ENCODE measurements at regions not wholly inside any gene's neighbourhood (a gene's known extent, or its start where the extent isn't known, plus 50 kb on each side); places are given as distances from the start of the nearest gene placed in this dataset.
"Not testable (repeated sequence)": the region's sequence is repeated elsewhere in the genome, so short reads cannot be mapped to it uniquely, and the experiment has no call there.

DNA sequence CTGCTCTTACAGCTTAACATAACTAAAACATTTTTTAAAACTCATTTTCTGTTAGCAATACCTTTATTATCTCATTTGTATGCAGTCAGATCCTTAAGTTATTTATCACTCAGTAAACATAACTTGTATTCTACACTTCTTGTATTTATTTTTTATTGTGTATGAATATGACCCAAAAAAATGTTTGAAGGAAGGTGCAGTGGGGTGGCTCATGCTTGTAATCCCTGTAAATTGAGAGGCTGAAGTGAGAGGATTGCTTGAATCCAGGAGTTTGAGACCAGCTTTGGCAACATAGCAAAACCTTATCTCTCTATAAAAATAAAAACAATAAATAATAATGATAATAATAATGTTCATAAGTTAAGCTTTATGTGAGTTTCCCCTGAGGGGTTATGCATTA lies 1004.8 kb downstream of the SLITRK5 start:
- Mint-ChIP-seq H3K27me3 (no peaks in the 10 kb centered on the region), H3K9me3 (peaks cover 3% of the 10 kb centered on the region), H3K4me1 (no peaks in the 10 kb centered on the region), H3K36me3 (no peaks in the 10 kb centered on the region), H3K27ac (no peak overlapping the region), H3K4me3 (no peak overlapping the region)
- DNase-seq: no peak

DNA sequence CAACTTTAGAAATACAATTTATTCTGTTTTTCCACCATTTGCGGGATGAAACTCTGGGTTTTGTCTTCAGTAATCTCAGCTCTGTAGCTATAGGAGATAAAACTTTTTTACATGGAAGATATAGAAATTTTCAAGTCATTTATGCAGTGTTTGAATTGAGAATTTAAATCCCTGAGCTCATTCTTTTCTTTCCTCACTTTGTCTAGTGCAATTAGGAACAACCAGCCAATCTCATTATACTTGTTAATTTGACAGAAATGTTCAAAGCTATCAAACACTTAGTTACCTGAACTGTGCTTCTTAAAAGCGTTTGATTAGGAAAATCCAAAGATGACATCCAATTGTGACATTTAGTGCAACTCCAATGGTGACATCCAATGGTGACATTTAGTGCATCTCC lies 1014.3 kb downstream of the SLITRK5 start:
- Mint-ChIP-seq H3K9me3 (no peaks in the 10 kb centered on the region), H3K27me3 (no peaks in the 10 kb centered on the region)

DNA sequence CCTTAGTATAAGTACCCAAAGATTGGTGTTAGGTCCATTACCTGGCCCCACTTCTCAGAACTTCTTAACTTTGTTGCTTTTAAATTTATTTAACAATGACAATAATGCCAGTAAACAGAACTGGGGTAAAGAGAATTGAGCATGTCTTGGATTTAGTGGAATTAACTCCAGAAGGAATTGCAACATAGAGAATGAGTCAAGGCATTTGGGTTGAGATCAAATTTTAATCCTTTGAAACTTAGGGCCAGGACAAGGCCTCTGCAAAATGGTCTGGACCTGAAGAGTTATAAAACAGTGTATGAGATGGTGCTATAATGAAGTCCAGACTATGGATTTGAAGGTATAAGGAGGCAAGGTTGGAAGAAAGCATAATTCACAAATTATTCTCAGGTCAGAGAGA lies 1030.4 kb downstream of the SLITRK5 start:
- DNase-seq: no peak

More for the DNA sequence above, 1014.3 kb downstream of the SLITRK5 start:
- no peaks in the 10 kb centered on the region for H3K4me1 Mint-ChIP-seq
- no peak overlapping the region for H3K27ac Mint-ChIP-seq
- no peak for DNase-seq
- H3K36me3 Mint-ChIP-seq: no peaks in the 10 kb centered on the region
- no peak overlapping the region for H3K4me3 Mint-ChIP-seq

DNA sequence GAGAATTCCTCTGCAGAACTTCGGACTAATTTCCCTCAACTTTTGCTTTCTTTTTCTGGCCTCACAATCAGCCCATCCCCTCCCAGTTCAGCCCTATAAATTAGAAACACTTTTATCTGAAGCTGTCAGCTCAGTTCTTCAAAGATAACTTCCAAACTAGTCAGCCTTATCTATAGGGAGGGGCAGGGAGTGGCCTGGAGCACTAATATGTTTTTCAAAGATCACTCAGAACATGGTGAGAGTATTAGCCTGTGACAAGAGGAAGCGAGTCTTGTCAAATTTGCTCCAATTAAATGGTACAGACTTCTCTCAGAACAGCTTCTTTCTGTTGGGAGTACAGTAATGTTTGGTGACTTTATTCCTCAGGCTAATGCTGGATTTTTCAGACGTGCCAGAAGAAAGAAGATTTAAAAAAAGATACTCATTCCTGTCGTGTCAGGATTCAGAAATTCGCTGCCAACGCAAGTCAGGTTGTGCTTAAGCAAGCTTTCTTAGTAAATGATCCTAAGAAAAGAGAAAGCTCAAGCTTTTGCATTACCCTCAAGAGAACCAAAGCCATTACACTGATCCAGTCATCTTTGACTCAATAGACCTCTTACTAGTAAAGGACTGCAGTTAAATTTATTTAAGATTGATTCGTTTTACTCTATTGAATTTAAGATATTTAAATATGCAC lies 1033.6 kb downstream of the SLITRK5 start:
- Mint-ChIP-seq H3K36me3 (no peaks in the 10 kb centered on the region), H3K9me3 (no peaks in the 10 kb centered on the region), H3K27me3 (no peaks in the 10 kb centered on the region), H3K27ac (no peak overlapping the region), H3K4me1 (peaks cover 5% of the 10 kb centered on the region), H3K4me3 (peak overlapping the region; percentile 4)
- no peak for DNase-seq

More for the DNA sequence above, 1030.4 kb downstream of the SLITRK5 start:
- H3K36me3 Mint-ChIP-seq: no peaks in the 10 kb centered on the region
- H3K27me3 Mint-ChIP-seq: no peaks in the 10 kb centered on the region
- no peak overlapping the region for H3K27ac Mint-ChIP-seq
- H3K9me3 Mint-ChIP-seq: peaks cover 3% of the 10 kb centered on the region
- H3K4me1 Mint-ChIP-seq: peaks cover 3% of the 10 kb centered on the region
- H3K4me3 Mint-ChIP-seq: no peak overlapping the region

DNA sequence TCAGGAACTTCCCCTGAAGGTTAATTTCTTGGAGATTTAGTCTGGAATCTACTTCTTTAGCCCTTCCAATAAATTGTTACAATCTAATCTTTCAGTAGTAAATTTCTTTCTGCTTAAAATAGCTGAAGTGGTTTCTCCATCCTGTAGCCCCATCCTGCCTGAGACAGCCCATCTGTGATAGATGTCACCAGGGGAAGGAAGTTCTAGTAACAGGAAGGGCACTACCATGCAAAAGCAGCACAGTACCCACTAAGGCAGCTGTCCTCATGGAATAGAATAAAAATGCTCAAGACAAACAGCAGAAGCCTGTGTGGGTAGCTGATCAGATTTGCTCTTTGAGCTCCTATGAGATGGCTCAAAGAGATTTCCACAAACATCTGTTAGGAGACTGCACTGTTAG lies 1036.5 kb downstream of the SLITRK5 start:
- DNase-seq: no peak
- Mint-ChIP-seq H3K4me3 (no peak overlapping the region), H3K36me3 (no peaks in the 10 kb centered on the region), H3K4me1 (peaks cover 5% of the 10 kb centered on the region), H3K9me3 (peaks cover 1% of the 10 kb centered on the region), H3K27ac (no peak overlapping the region), H3K27me3 (no peaks in the 10 kb centered on the region)

DNA sequence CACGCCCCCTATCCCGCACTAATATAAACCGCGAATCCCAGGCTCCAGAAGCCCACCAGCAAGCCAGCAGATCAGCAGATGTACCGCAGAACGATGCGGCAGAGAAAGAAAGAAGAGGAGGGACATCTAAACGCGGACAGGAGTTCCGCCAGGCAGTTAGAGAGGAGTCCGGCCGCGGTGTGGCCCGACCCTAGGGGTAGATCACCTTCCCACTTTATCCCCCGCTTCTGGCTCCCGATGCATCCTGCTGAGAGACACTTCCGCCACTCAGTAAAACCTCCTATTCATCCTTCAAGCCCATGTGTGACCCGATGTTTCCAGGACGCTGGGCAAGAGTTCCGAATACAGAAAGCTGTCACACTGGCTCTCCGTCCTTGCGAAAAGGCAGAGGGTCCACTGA lies 1046.8 kb downstream of the SLITRK5 start:
- Mint-ChIP-seq H3K36me3 (no peaks in the 10 kb centered on the region), H3K4me3 (no peak overlapping the region), H3K27me3 (no peaks in the 10 kb centered on the region), H3K9me3 (peaks cover 5% of the 10 kb centered on the region), H3K27ac (no peak overlapping the region), H3K4me1 (no peaks in the 10 kb centered on the region)
- DNase-seq: no peak

- H3K36me3 Mint-ChIP-seq: no peaks in the 10 kb centered on the region
- H3K9me3 Mint-ChIP-seq: peaks cover 5% of the 10 kb centered on the region
- H3K27ac Mint-ChIP-seq: no peak overlapping the region
Measured at GRCh38 chr13:88718781-88719180, 1047.6 kb downstream of the SLITRK5 start.

DNA sequence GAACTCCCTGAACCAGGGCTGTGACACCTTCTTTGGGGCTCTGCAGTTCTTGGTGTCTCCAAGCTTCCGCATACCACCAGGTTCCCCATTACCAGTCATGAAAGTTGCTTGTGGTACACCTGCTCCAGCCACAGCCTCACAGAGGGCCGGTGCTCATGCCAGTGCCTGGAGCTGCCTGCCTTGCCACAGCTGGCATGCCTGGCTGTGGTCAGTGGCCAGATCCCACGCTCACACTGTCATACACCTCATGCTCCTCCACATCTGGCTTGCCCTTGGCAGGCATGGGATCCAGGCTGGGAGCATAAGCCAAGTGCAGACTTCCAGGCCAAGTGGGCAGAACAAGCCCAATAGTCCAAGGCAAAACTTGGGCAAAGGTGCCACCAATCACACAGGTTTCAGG lies 1054.9 kb downstream of the SLITRK5 start:
- no peak for DNase-seq
- no peak overlapping the region for H3K27ac Mint-ChIP-seq
- H3K27me3 Mint-ChIP-seq: no peaks in the 10 kb centered on the region
- peaks cover 6% of the 10 kb centered on the region for H3K9me3 Mint-ChIP-seq
- H3K36me3 Mint-ChIP-seq: no peaks in the 10 kb centered on the region
- H3K4me1 Mint-ChIP-seq: no peaks in the 10 kb centered on the region
- H3K4me3 Mint-ChIP-seq: no peak overlapping the region

More at GRCh38 chr13:88718781-88719180, 1047.6 kb downstream of the SLITRK5 start:
- Mint-ChIP-seq H3K27me3 (no peaks in the 10 kb centered on the region), H3K4me1 (no peaks in the 10 kb centered on the region), H3K4me3 (no peak overlapping the region)
- DNase-seq: no peak

GRCh38 chr13:88727236-88727635 lies 1056.1 kb downstream of the SLITRK5 start:
- H3K36me3 Mint-ChIP-seq, DNase-seq, H3K27me3 Mint-ChIP-seq, H3K9me3 Mint-ChIP-seq, H3K4me1 Mint-ChIP-seq, H3K4me3 Mint-ChIP-seq, H3K27ac Mint-ChIP-seq: not testable (repeated sequence)

- H3K4me3 Mint-ChIP-seq: no peak overlapping the region
- no peaks in the 10 kb centered on the region for H3K4me1 Mint-ChIP-seq
- no peaks in the 10 kb centered on the region for H3K36me3 Mint-ChIP-seq
- H3K27ac Mint-ChIP-seq: no peak overlapping the region
- no peak for DNase-seq
- H3K27me3 Mint-ChIP-seq: no peaks in the 10 kb centered on the region
- H3K9me3 Mint-ChIP-seq: peaks cover 5% of the 10 kb centered on the region
Measured at GRCh38 chr13:88729605-88730004, 1058.4 kb downstream of the SLITRK5 start.

DNA sequence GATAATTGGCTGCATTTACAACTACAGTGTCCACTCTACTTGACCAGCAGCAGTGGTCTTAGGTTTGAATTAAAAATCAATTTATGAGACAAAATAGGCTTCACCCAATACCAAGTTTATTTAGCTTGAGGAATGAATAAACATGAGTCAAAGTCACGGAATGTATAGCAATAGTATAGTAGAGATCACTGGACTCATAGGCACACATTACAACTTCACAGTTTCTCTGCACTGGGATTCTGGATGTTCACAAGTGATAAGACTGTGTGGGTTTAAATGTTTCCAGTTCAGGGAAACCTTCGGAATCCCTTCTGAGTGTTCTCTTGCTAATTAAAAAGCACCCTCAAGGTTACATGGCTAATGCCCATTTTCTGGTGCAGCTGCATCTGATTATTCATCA lies 1064.9 kb downstream of the SLITRK5 start:
- H3K4me1 Mint-ChIP-seq: no peaks in the 10 kb centered on the region
- no peak overlapping the region for H3K4me3 Mint-ChIP-seq
- H3K27me3 Mint-ChIP-seq: no peaks in the 10 kb centered on the region
- H3K9me3 Mint-ChIP-seq: peaks cover 2% of the 10 kb centered on the region
- H3K27ac Mint-ChIP-seq: no peak overlapping the region
- no peaks in the 10 kb centered on the region for H3K36me3 Mint-ChIP-seq
- DNase-seq: no peak

DNA sequence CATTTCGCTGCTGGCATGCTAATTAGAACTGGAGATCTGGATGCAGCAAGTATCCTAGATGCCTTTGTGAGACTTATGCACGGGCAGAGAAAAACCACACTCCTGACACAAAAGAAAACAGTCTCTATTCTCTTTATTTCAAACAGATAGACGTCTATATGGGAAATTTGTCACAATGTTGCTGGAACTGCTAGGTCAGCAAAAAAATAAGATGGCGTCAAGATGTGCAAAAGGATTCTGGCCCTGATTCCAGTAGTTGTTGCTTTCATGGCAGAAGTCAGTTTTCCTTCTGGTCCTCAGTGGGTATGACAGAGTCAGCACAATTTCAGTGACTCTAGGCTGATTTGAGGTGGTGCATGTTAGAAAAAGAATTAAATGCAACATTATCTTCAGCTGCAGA lies 1068.0 kb downstream of the SLITRK5 start:
- Mint-ChIP-seq H3K27ac (no peak overlapping the region), H3K27me3 (no peaks in the 10 kb centered on the region), H3K4me1 (no peaks in the 10 kb centered on the region), H3K9me3 (peaks cover 2% of the 10 kb centered on the region), H3K4me3 (no peak overlapping the region), H3K36me3 (no peaks in the 10 kb centered on the region)
- DNase-seq: no peak

DNA sequence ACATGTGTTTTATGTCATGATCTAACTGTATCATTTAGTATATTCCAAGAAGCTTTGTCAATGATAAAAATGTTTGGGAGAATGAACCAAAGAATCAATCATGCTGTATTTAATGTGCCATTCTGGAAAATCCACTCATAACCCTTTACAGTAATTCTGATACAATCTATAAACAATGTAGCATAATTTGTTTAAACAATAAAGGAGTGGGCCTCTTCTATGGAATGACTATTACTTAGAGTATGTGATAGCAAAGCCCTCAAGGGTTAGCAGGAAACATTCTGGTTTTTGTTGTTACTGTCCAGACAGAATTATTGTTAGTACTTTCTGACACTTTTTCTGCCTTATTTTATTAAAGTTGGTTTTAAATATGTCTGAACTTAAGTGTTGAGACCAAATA lies 1073.1 kb downstream of the SLITRK5 start:
- H3K27me3 Mint-ChIP-seq: no peaks in the 10 kb centered on the region
- H3K36me3 Mint-ChIP-seq: no peaks in the 10 kb centered on the region
- no peaks in the 10 kb centered on the region for H3K4me1 Mint-ChIP-seq
- no peak for DNase-seq
- H3K27ac Mint-ChIP-seq: no peak overlapping the region
- H3K4me3 Mint-ChIP-seq: no peak overlapping the region
- no peaks in the 10 kb centered on the region for H3K9me3 Mint-ChIP-seq

- no peaks in the 10 kb centered on the region for H3K4me1 Mint-ChIP-seq
- DNase-seq: no peak
- no peak overlapping the region for H3K4me3 Mint-ChIP-seq
- no peaks in the 10 kb centered on the region for H3K27me3 Mint-ChIP-seq
- H3K9me3 Mint-ChIP-seq: no peaks in the 10 kb centered on the region
- no peaks in the 10 kb centered on the region for H3K36me3 Mint-ChIP-seq
- no peak overlapping the region for H3K27ac Mint-ChIP-seq
Measured at GRCh38 chr13:88745011-88745410, 1073.8 kb downstream of the SLITRK5 start.

- no peak for DNase-seq
- no peaks in the 10 kb centered on the region for H3K4me1 Mint-ChIP-seq
- no peaks in the 10 kb centered on the region for H3K9me3 Mint-ChIP-seq
- no peaks in the 10 kb centered on the region for H3K36me3 Mint-ChIP-seq
- no peak overlapping the region for H3K4me3 Mint-ChIP-seq
- no peaks in the 10 kb centered on the region for H3K27me3 Mint-ChIP-seq
- H3K27ac Mint-ChIP-seq: no peak overlapping the region
Measured at GRCh38 chr13:88752041-88752440, 1080.9 kb downstream of the SLITRK5 start.

DNA sequence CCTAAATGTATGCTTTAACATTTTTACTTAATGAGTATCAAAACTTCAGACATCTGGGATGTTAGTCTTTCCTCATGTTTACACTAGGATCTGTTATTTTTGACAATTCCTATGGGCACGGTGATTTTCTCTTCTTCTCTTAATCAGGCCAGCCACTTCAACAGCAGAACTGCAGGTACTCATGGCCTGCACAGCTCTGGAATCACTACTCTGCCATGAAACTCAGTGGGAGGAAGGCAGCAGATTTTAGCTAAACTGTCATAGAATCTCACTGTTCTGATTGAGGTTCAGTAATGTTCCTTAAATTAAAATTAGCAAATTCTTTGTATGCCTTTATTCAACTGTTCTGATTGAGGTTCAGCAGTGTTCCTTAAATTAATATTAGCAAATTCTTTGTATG lies 1083.0 kb downstream of the SLITRK5 start:
- Mint-ChIP-seq H3K27me3 (no peaks in the 10 kb centered on the region), H3K27ac (no peak overlapping the region), H3K36me3 (no peaks in the 10 kb centered on the region), H3K4me1 (no peaks in the 10 kb centered on the region), H3K9me3 (peaks cover 4% of the 10 kb centered on the region), H3K4me3 (no peak overlapping the region)
- DNase-seq: no peak

Measured in activated naive CD8-positive, alpha-beta T cell treated with anti-CD3 and anti-CD28 coated beads for 36 hours (primary cell).